Type B pancreatic cell (in vitro differentiated cells): ENCODE measurements at regions not wholly inside any gene's neighbourhood (a gene's known extent, or its start where the extent isn't known, plus 50 kb on each side); places are given as distances from the start of the nearest gene placed in this dataset.

ENCODE experiments used
- DNase-seq: peaks from one replicate; pipeline ENCODE4 v3.0.0; 2021; ENCODE audit warnings: mixed read lengths; ENCODE audit not compliant: unreplicated experiment; ENCODE audit errors: extremely low spot score
- H3K27ac Mint-ChIP-seq: 2 replicates; pipeline ENCODE4 v1.8.0; 2021; ENCODE audit warnings: mild to moderate bottlenecking, mixed read lengths
- H3K27me3 Mint-ChIP-seq: 2 replicates; pipeline ENCODE4 v1.8.0; 2021; ENCODE audit warnings: mixed read lengths
- H3K36me3 Mint-ChIP-seq: 2 replicates; pipeline ENCODE4 v1.8.0; 2021; ENCODE audit warnings: mixed read lengths
- H3K4me1 Mint-ChIP-seq: one replicate; pipeline ENCODE4 v1.8.0; 2021; ENCODE audit warnings: mixed read lengths; ENCODE audit not compliant: unreplicated experiment
- H3K4me3 Mint-ChIP-seq: 2 replicates; pipeline ENCODE4 v1.8.0; 2021; ENCODE audit warnings: mild to moderate bottlenecking, mixed read lengths
- H3K9me3 Mint-ChIP-seq: 2 replicates; pipeline ENCODE4 v1.8.0; 2021; ENCODE audit warnings: mixed read lengths
- CTCF ChIP-seq: fragments of 200-600 bp; sonication (generic); conservative IDR thresholded peaks from 2 replicates; pipeline ENCODE4 v1.5.0; 2021; ENCODE audit warnings: antibody characterized with exemption, mild to moderate bottlenecking

DNA sequence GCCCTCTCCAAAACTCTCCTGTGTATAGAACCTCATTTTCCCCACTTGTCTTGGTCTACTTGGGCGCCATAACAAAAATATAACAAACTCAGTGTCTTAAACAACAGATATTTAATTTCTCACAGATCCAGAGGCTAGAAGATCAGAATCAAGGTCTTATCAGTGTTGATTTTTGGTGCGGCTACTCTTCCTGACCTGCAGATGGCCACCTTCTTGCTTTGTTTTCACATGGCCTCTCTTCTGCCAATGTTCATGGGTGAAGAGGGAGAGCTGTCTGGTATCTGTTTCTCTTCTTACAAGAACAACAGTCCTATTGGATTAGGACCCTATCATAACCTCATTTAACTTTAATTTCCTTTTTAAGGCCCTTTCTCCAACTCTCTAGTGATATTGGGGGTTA, 177.3 kb downstream of the PABPC4L start:
- H3K27ac Mint-ChIP-seq: no peak overlapping the region
- TF ChIP-seq CTCF: peak; percentile 62
- H3K4me1 Mint-ChIP-seq: no peaks in the 10 kb centered on the region
- H3K27me3 Mint-ChIP-seq: no peaks in the 10 kb centered on the region
- H3K4me3 Mint-ChIP-seq: no peak overlapping the region
- no peak for DNase-seq
- no peaks in the 10 kb centered on the region for H3K36me3 Mint-ChIP-seq
- H3K9me3 Mint-ChIP-seq: no peaks in the 10 kb centered on the region

GRCh38 chr4:134019657-134020056, 181.9 kb downstream of the PABPC4L start:
- TF ChIP-seq CTCF: no peak
- H3K36me3 Mint-ChIP-seq: no peaks in the 10 kb centered on the region
- H3K9me3 Mint-ChIP-seq: no peaks in the 10 kb centered on the region
- no peaks in the 10 kb centered on the region for H3K4me1 Mint-ChIP-seq
- DNase-seq: no peak
- H3K27me3 Mint-ChIP-seq: no peaks in the 10 kb centered on the region
- H3K4me3 Mint-ChIP-seq: no peak overlapping the region
- no peak overlapping the region for H3K27ac Mint-ChIP-seq

- Mint-ChIP-seq H3K4me1 (no peaks in the 10 kb centered on the region), H3K9me3 (no peaks in the 10 kb centered on the region), H3K27me3 (no peaks in the 10 kb centered on the region), H3K36me3 (no peaks in the 10 kb centered on the region), H3K4me3 (no peak overlapping the region), H3K27ac (no peak overlapping the region)
- TF ChIP-seq CTCF: no peak
- no peak for DNase-seq
These were observed 182.7 kb downstream of the PABPC4L start for GRCh38 chr4:134018846-134019245.

GRCh38 chr4:134001057-134001456, 200.5 kb downstream of the PABPC4L start:
- TF ChIP-seq CTCF: no peak
- H3K4me3 Mint-ChIP-seq: no peak overlapping the region
- no peaks in the 10 kb centered on the region for H3K36me3 Mint-ChIP-seq
- H3K27me3 Mint-ChIP-seq: no peaks in the 10 kb centered on the region
- H3K27ac Mint-ChIP-seq: no peak overlapping the region
- DNase-seq: no peak
- no peaks in the 10 kb centered on the region for H3K9me3 Mint-ChIP-seq
- no peaks in the 10 kb centered on the region for H3K4me1 Mint-ChIP-seq

DNA sequence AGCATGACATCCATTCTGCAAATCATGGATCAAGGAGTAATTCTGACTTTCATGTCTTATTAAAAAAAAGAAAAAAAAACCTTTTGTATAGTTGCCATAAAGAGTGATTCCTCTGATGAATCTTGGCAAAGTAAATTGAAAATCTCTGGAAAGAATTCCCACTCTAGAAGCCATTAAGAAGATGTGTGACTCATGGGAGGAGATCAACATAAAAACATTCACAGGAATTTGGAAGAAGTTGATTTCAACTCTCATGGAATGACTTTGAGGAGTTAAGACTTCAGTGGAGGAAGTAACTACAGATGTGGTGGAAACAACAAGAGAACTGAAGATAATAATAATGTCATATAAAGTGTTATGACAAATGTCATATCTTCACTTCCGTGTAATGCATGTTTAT, 204.2 kb downstream of the PABPC4L start:
- Mint-ChIP-seq H3K27ac (no peak overlapping the region), H3K27me3 (no peaks in the 10 kb centered on the region), H3K9me3 (no peaks in the 10 kb centered on the region), H3K36me3 (no peaks in the 10 kb centered on the region), H3K4me1 (no peaks in the 10 kb centered on the region), H3K4me3 (no peak overlapping the region)
- no peak for TF ChIP-seq CTCF
- no peak for DNase-seq

DNA sequence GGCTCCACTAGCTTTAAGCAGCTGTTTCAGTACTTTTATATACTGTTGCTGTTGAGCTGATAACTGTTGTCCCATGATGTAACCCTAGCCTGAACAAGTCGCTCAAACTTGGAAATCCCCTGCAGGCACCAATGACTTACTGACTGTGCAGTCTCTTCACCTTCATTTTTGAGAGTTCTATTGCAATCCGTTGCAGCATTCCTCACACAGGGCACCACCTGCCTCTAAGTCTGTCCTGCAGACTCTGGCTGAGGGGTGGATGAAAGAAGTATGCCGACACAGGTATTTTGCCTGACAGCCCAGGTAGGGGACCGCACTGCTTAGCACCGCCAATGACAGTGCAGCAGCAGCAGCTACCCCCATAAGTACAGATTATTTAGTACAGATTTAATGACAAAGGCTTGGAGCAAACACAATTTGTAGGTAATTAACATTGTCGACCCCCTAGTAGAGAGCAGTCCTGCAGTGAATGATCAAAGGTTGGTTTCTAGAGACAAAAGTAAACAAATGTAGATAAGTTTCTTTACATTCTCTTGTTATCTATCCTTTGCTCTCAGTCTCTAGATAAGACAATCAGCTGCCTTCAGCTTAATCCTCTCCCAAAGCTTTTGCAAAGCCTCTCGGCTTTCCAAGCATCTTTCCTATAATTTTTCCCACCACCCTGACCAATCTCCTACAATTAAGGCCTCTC, 205.0 kb downstream of the PABPC4L start:
- no peak overlapping the region for H3K4me3 Mint-ChIP-seq
- no peak overlapping the region for H3K27ac Mint-ChIP-seq
- no peaks in the 10 kb centered on the region for H3K27me3 Mint-ChIP-seq
- DNase-seq: no peak
- no peaks in the 10 kb centered on the region for H3K9me3 Mint-ChIP-seq
- no peak for TF ChIP-seq CTCF
- no peaks in the 10 kb centered on the region for H3K36me3 Mint-ChIP-seq
- H3K4me1 Mint-ChIP-seq: no peaks in the 10 kb centered on the region
